Kidney tubule cell (primary cell): ENCODE measurements at regions not wholly inside any gene's neighbourhood (a gene's known extent, or its start where the extent isn't known, plus 50 kb on each side); places are given as distances from the start of the nearest gene placed in this dataset.
A peak's percentile ranks its signal among the peaks of the same experiment; 100 is the strongest.
"Not testable (repeated sequence)": the region's sequence is repeated elsewhere in the genome, so short reads cannot be mapped to it uniquely, and the experiment has no call there.

Experiments
- DNase-seq: peaks from one replicate; pipeline ENCODE4 v3.0.0-alpha.2; 2018; ENCODE audit warnings: low spot score

- no peak for DNase-seq
These were observed 448.7 kb upstream of the POM121L12 start for GRCh38 chr7:52586704-52587103.

- no peak for DNase-seq
These were observed 451.4 kb upstream of the POM121L12 start for GRCh38 chr7:52584041-52584440.

DNA sequence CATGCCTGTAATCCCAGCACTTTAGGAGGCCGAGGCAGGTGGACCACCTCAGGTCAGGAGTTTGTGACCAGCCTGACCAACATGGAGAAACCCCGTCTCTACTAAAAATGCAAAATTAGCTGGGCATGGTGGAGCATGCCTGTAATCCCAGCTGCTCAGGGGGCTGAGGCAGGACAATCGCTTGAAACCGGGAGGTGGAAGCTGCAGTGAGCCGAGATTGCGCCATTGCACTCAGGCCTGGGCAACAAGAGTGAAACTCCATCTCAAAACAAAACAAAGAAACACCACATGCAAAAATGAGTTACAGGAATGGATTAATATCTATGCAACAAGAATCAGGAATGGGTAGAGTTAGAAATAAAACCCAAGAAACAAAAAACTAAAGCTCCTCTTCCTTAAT, 462.3 kb upstream of the POM121L12 start:
- DNase-seq, result not testable (repeated sequence)

GRCh38 chr7:52571026-52571425, 464.4 kb upstream of the POM121L12 start:
- no peak for DNase-seq

DNA sequence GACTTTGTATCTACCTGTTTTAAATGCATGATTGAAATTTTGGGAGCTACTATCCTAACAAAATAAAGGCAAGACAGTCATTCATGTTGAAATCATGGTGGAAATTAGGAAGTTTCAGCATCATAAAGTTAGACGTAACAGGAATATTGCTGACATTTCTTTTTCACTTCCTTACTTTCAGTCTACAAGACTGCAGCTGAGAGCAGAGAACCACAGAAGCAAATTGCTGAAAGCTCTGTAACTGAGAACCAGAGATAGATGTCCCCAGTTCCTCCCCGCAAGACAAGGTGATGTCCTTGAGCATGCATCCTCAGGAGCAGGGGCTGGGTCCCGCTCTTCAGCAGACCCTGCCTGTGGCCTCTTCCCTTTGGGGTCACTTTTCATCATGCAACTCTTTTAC, 466.3 kb upstream of the POM121L12 start:
- no peak for DNase-seq

DNA sequence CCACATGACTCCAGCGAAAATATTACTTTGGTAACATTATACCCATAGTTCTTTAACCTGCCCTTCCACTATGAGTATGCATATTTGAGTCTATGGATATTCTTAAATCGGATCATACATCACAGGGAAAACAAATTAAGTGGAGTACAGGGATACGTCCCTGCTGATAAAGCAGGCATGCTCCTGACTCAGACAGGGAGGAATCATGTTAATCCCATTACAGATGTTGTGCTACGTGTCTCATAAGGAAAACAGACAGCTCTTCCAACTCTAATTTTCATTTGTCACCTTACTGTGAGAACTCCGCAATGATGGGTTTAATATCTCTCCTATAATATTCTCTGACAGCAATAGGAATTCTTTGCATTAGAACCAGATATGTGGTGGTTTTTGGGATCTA, 469.5 kb upstream of the POM121L12 start:
- no peak for DNase-seq

GRCh38 chr7:52555805-52556204, 479.6 kb upstream of the POM121L12 start:
- no peak for DNase-seq

DNA sequence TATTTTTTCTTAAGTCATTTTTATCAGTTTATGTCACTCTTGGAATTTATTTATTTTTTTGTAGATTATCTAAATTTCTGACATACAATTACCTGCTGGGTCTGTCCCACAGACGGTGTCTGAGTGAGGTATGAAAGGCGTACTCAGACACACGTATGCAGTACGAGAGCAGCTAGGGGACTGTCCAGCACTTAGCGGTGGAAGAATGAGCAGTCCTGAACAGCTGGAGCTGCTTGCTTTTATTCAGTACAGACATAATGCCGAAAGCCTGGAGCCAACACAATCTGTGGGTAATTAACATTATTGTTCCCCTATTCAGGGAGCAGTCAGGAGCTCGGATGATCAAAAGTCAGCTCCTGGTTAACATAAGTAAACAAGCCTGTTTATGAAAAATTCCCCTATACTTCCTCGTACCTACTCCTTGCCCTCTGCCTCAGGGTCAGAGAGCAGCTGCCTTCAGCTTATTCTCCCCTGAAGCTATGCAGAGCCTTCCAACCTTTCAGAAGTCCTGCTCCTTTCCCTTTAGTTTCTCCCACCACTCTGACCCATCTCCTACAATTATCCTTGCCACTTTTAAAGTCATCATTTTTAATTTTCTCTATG, 488.0 kb upstream of the POM121L12 start:
- no peak for DNase-seq

DNA sequence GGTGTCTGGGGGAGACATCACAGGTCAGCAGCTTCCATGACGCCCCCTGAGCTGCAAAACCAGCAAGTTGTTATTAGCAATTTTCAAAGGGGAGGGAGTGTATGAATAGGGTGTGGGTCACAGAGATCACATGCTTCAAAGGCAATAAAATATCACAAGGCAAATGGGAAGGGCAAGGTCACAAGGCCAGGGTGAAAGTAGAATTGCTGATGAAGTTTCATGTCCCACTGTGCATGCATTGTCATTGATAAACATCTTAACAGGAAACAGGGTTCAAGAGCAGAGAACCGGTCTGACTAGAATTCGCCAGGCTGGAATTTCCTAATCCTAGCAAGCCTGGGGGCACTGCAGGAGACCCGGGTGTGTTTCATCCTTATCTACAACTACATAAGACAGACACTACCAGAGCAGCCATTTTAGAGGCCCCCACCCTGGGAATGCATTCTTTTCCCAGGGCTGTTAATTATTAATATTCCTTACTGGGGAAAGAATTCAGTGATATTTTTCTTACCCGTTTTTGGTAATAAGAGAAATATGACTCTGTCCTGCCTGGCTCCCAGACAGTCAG, 494.2 kb upstream of the POM121L12 start:
- DNase-seq, result peak; percentile 45

DNA sequence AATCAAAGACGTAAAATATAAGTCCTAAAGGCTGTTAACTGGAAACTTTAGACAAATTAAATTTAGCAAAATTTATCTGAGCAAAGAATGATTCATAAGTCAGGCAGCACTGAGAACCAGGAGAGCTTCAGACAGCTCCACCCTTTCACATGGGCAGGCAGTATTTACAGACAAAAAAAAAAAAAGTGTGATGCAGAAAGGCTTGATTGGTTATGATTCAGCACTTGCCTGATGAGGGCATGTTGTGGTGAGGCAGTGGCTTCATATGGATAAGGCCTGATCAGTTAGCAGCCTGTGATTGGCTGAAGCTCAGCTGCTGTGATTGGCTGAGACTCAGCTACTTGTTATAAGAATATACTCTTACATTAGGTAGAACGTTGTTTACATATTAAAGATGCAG, 495.4 kb upstream of the POM121L12 start:
- peak; percentile 66 for DNase-seq

DNA sequence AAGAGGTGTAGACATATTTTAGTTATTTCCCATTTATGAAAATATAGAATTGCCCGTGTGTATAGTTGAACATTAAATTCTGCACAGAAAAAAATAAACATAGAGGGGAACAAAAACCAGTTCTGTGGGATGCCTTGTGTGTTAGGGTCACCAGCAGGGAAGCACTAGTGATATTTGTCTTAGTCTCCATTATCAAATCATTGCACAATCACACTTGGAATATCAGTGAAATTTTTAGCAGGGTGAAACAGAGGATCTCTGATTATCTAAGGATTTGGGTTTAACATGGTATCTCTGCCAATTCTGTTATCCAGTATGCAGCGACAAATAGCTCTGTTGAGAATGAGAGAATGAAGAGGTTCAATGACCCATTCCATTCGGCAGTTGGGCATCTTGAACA, 496.0 kb upstream of the POM121L12 start:
- no peak for DNase-seq

DNA sequence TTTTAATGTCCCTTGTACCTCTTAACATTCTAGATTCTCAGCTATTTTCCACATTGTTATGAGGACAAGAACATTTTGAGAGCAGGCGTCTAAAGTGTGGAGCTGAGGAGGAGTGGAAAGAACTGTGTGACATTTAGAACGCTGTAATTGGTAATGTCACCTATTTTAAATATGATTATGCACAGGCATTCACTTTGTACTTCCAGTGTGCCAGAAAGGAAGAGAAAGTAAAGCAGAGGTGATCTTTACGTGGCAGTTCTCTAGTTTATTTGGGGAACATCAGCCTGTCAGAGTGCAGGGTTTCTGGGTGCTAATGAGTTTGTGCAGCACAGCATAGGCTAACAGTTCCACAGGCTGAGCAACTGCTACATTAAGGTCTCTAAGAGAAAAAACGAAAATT, 498.4 kb upstream of the POM121L12 start:
- no peak for DNase-seq

- no peak for DNase-seq
These were observed 509.6 kb upstream of the POM121L12 start for GRCh38 chr7:52525772-52526341.

GRCh38 chr7:52518869-52519268, 516.6 kb upstream of the POM121L12 start:
- DNase-seq, result no peak

- DNase-seq, result no peak
These were observed 522.8 kb upstream of the POM121L12 start for GRCh38 chr7:52512656-52513055.

GRCh38 chr7:52507546-52508255, 527.7 kb upstream of the POM121L12 start:
- DNase-seq, result no peak

- no peak for DNase-seq
These were observed 529.1 kb upstream of the POM121L12 start for GRCh38 chr7:52506325-52506724.

- DNase-seq, result no peak
These were observed 530.9 kb upstream of the POM121L12 start for GRCh38 chr7:52504561-52504960.

DNA sequence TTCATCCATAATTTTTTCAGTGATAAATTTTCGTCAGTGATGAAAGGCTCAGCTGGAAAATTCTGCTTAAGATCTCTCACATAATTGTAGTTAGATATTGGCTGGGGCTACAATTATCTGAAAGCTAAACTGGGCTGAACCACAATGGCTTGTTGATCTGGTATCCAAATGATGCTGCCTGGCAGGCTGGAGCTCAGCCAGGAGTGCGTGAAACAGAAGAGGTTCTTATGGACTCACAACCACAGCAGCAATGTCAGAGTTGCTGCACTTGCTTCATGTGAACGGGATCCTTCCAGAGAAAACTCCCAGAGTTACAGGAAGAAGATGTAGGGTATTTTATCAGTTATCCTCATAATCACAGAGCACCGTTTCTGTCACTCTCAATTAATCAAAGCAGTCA, 533.2 kb upstream of the POM121L12 start:
- no peak for DNase-seq

DNA sequence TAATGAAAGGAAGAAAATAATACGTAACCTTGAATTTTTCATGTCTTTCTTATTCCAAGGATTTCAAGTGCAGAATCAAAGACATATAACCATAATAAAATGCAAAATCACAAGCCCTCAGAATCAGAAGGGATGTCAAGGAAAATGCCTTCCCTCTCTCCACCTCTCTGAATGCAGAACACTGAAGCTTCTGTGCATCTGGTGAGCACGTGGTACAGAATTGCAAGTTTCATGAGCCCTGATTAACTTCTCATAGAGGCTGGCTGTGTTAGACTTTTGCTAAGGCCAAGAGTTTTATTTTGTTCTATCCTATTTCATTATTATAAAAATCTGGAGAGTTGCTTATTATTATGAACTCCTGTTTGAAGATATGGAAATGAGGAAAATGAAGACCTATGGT, 533.7 kb upstream of the POM121L12 start:
- DNase-seq, result no peak

DNA sequence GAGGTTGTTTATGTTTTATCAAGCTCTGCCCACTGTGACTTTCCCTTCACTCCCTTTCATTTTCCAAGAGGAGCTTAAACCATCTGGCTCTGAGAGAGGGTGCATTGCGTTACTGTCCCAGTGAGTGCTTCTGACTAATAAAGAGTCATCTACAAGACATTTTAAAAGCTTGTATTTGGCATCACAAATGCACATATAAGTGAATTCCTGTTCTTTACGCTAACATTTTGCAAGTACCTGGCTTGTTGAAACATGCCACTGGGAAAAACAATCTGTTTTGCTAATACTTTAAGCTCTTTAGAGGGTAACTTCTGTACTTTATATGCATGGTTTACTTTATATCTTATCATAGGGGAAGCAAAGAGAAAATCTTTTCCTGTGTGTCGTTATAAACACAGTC, 534.6 kb upstream of the POM121L12 start:
- DNase-seq, result no peak

DNA sequence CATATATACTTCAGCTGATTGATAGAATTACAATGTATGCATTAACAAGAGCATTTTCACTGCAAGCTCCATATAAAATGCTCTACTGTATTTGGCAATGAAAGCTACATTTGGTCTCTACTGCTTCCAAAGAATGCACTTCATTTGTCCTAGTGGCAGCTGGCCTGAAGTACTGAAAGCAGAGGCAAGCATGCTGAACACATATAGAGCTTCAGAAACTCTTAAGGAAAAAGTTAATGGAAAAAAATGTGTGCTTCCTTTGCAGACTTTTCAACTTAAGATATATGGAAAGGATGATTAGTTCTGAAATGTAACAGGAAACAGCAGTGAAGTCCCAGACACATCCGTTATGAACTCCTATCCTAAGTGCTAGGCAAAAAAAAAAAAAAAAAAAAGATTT, 537.1 kb upstream of the POM121L12 start:
- no peak for DNase-seq

GRCh38 chr7:52486267-52486666, 549.2 kb upstream of the POM121L12 start:
- no peak for DNase-seq
